OCI-LY3 (cell line): ENCODE measurements at regions not wholly inside any gene's neighbourhood (a gene's known extent, or its start where the extent isn't known, plus 50 kb on each side); places are given as distances from the start of the nearest gene placed in this dataset.

Source experiments
- EZH2phosphoT487 ChIP-seq: fragments of 200-600 bp; shearing (Covaris generic); IDR thresholded peaks from 2 replicates; pipeline ENCODE4 v1.6.1; 2018; ENCODE audit warnings: antibody characterized with exemption, mixed run types, low read depth
- TF ChIP-seq, protein P1 (sequence below): fragments of 200-600, 300-600 bp; sonication (generic); IDR thresholded peaks from 2 replicates; pipeline ENCODE4 v1.5.1; 2014; ENCODE audit warnings: antibody characterized with exemption, low read length, low read depth

GRCh38 chr4:85081196-85081595 lies 114.7 kb upstream of the WDFY3 start:
- TF ChIP-seq EZH2phosphoT487: no peak
- TF ChIP-seq, protein P1, sequence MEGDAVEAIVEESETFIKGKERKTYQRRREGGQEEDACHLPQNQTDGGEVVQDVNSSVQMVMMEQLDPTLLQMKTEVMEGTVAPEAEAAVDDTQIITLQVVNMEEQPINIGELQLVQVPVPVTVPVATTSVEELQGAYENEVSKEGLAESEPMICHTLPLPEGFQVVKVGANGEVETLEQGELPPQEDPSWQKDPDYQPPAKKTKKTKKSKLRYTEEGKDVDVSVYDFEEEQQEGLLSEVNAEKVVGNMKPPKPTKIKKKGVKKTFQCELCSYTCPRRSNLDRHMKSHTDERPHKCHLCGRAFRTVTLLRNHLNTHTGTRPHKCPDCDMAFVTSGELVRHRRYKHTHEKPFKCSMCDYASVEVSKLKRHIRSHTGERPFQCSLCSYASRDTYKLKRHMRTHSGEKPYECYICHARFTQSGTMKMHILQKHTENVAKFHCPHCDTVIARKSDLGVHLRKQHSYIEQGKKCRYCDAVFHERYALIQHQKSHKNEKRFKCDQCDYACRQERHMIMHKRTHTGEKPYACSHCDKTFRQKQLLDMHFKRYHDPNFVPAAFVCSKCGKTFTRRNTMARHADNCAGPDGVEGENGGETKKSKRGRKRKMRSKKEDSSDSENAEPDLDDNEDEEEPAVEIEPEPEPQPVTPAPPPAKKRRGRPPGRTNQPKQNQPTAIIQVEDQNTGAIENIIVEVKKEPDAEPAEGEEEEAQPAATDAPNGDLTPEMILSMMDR: no peak
